Thyroid gland (tissue), 4 donors: ENCODE measurements at regions not wholly inside any gene's neighbourhood (a gene's known extent, or its start where the extent isn't known, plus 50 kb on each side); places are given as distances from the start of the nearest gene placed in this dataset.

Experiments
- CTCF ChIP-seq, 6 experiments: fragments of 200-600 bp in 3 of 6; fragments of 450-650 bp in 3 of 6; sonication (generic) in 3 of 6; IDR thresholded peaks; one replicate each; pipeline ENCODE4 v1.5.1; 2016 to 2019; ENCODE audit warnings: antibody characterized with exemption in 6 of 6, mild to moderate bottlenecking in 2 of 6, inconsistent platforms in 1 of 6, moderate library complexity in 1 of 6
- POLR2A ChIP-seq, 2 donors: fragments of 450-650 bp; IDR thresholded peaks; one replicate each; pipeline ENCODE4 v1.6.1; 2017; ENCODE audit warnings: antibody characterized with exemption in 2 of 2, mild to moderate bottlenecking in 2 of 2, moderate library complexity in 1 of 2

DNA sequence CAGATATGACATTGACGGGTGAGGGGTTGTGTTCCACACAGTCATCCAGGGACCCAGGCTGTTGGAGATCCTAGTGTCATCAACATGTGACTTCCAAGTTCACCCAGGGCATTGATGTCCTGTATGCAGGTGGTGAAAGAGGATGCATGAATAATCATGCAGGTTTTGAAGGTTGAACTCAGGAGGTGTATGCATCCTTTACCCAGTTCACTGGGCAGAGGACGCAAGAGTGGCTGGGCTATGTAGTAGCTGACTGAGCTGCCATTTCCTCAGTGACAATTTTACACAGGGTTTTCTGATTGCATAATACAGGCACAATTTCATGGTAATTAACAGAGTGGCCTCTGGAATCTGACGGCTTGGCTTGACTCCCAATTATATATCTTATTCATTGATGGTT, 323.0 kb downstream of the HS3ST1 start:
- TF ChIP-seq CTCF (IDR thresholded peaks at IDR 0.05): no peak
- no peak for TF ChIP-seq POLR2A (IDR thresholded peaks at IDR 0.05)
